Stimulated activated CD4-positive, alpha-beta T cell treated with anti-CD3 and anti-CD28 coated beads, Interleukin-1b, Interleukin-23, amount 100 ng/mL, for 1 hour (primary cell): ENCODE measurements at regions not wholly inside any gene's neighbourhood (a gene's known extent, or its start where the extent isn't known, plus 50 kb on each side); places are given as distances from the start of the nearest gene placed in this dataset.

Experiments used
- DNase-seq, 2 donors: peaks; one replicate each; pipeline ENCODE4 v3.0.0-alpha.2; 2020; ENCODE audit warnings: low read depth in 2 of 2

- no peak for DNase-seq
These were observed 101.4 kb upstream of the PPP2R2D start for GRCh38 chr10:131799429-131799828.

- DNase-seq = no peak
These were observed 98.5 kb upstream of the PPP2R2D start for GRCh38 chr10:131802156-131802915.

GRCh38 chr10:131802996-131803395 lies 97.8 kb upstream of the PPP2R2D start:
- DNase-seq = no peak

GRCh38 chr10:131803860-131804425 lies 96.9 kb upstream of the PPP2R2D start:
- DNase-seq = no peak

GRCh38 chr10:131804551-131805295 lies 96.1 kb upstream of the PPP2R2D start:
- no peak for DNase-seq

- DNase-seq = no peak
These were observed 95.1 kb upstream of the PPP2R2D start for GRCh38 chr10:131805696-131806095.

GRCh38 chr10:131806146-131806545 lies 94.7 kb upstream of the PPP2R2D start:
- DNase-seq = no peak

GRCh38 chr10:131806646-131807317 lies 94.0 kb upstream of the PPP2R2D start:
- no peak for DNase-seq

- no peak for DNase-seq
These were observed 92.4 kb upstream of the PPP2R2D start for GRCh38 chr10:131808370-131808930.

- DNase-seq = no peak
These were observed 90.6 kb upstream of the PPP2R2D start for GRCh38 chr10:131810036-131810804.

- DNase-seq = no peak
These were observed 89.8 kb upstream of the PPP2R2D start for GRCh38 chr10:131810805-131811629.

GRCh38 chr10:131811630-131812403 lies 89.0 kb upstream of the PPP2R2D start:
- no peak for DNase-seq

- no peak for DNase-seq
These were observed 87.8 kb upstream of the PPP2R2D start for GRCh38 chr10:131812736-131813604.

GRCh38 chr10:131814567-131815265 lies 86.1 kb upstream of the PPP2R2D start:
- DNase-seq = no peak

GRCh38 chr10:131815266-131816156 lies 85.3 kb upstream of the PPP2R2D start:
- no peak for DNase-seq

GRCh38 chr10:131816157-131816775 lies 84.5 kb upstream of the PPP2R2D start:
- no peak for DNase-seq
